Nephron progenitor cell (in vitro differentiated cells): ENCODE measurements at regions not wholly inside any gene's neighbourhood (a gene's known extent, or its start where the extent isn't known, plus 50 kb on each side); places are given as distances from the start of the nearest gene placed in this dataset.

Source experiments
- DNase-seq: peaks from one replicate; pipeline ENCODE4 v3.0.0; 2021
- H3K27ac Mint-ChIP-seq: 2 replicates; pipeline ENCODE4 v1.8.0; 2021; ENCODE audit warnings: mild to moderate bottlenecking, moderate library complexity, mixed read lengths
- H3K27me3 Mint-ChIP-seq: 2 replicates; pipeline ENCODE4 v1.8.0; 2021; ENCODE audit warnings: mild to moderate bottlenecking, low read depth, mixed read lengths; ENCODE audit not compliant: poor library complexity
- H3K36me3 Mint-ChIP-seq: 2 replicates; pipeline ENCODE4 v1.8.0; 2021; ENCODE audit warnings: low read depth, mixed read lengths
- H3K4me1 Mint-ChIP-seq: 2 replicates; pipeline ENCODE4 v1.8.0; 2021; ENCODE audit warnings: mixed read lengths
- H3K4me3 Mint-ChIP-seq: 2 replicates; pipeline ENCODE4 v1.8.0; 2021; ENCODE audit warnings: mild to moderate bottlenecking, moderate library complexity, mixed read lengths
- H3K9me3 Mint-ChIP-seq: 2 replicates; pipeline ENCODE4 v1.8.0; 2021; ENCODE audit warnings: mild to moderate bottlenecking, moderate library complexity, mixed read lengths
- CTCF ChIP-seq: fragments of 200-600 bp; sonication (generic); IDR thresholded peaks from 2 replicates; pipeline ENCODE4 v1.5.0; 2021; ENCODE audit warnings: antibody characterized with exemption

GRCh38 chr5:82497242-82497641, 219.1 kb upstream of the RPS23 start:
- H3K27ac Mint-ChIP-seq, result no peak overlapping the region
- no peak for TF ChIP-seq CTCF
- H3K4me1 Mint-ChIP-seq, result peaks cover 4% of the 10 kb centered on the region
- H3K36me3 Mint-ChIP-seq, result peaks cover 5% of the 10 kb centered on the region
- peaks cover 22% of the 10 kb centered on the region for H3K9me3 Mint-ChIP-seq
- H3K27me3 Mint-ChIP-seq, result no peaks in the 10 kb centered on the region
- H3K4me3 Mint-ChIP-seq, result no peak overlapping the region
- no peak for DNase-seq

DNA sequence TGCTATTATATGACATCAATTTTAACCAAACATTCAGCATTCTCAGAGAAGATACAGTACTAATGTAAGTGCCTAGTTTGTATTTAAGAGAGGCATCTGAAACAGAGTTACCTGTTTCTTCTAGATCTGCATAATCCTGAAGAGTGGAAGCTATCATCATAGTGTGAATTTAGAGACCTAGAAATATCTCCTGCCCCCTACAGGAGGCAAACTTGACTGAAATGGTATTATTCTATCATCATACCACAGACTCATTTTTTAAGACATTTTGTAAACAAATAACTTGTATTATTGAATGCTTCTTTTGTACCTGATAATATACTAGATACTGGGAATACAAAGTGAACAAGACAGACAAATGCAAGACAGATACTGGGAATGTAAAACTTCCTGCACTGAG, 216.8 kb upstream of the RPS23 start:
- peaks cover 5% of the 10 kb centered on the region for H3K36me3 Mint-ChIP-seq
- DNase-seq, result no peak

DNA sequence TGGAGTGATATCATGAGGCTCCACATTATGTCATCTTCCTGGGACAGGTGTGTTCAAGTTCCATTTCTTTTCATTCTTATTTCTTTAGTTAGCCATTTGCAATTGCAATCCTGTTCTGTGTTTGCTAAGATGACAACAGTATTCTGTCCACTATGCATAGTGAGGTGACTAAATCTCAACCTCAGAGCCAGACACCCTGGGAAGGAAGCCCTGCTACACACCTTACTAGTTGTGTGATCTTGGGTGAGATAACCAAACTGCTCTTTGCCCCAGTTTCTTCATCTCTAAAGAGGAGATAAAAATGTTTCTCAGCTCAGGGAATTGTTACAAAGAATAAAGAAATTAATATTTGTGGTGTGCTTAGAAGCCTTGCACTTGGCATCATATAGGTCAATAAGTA, 215.1 kb upstream of the RPS23 start:
- peaks cover 13% of the 10 kb centered on the region for H3K9me3 Mint-ChIP-seq
- H3K27ac Mint-ChIP-seq, result no peak overlapping the region
- no peaks in the 10 kb centered on the region for H3K27me3 Mint-ChIP-seq
- no peak for DNase-seq
- no peaks in the 10 kb centered on the region for H3K4me1 Mint-ChIP-seq
- H3K36me3 Mint-ChIP-seq, result peaks cover 5% of the 10 kb centered on the region
- no peak overlapping the region for H3K4me3 Mint-ChIP-seq
- no peak for TF ChIP-seq CTCF

More for the DNA sequence above, 216.8 kb upstream of the RPS23 start:
- H3K9me3 Mint-ChIP-seq, result peaks cover 19% of the 10 kb centered on the region
- H3K27ac Mint-ChIP-seq, result no peak overlapping the region
- no peaks in the 10 kb centered on the region for H3K27me3 Mint-ChIP-seq
- H3K4me1 Mint-ChIP-seq, result peaks cover 4% of the 10 kb centered on the region
- TF ChIP-seq CTCF, result no peak
- H3K4me3 Mint-ChIP-seq, result no peak overlapping the region

DNA sequence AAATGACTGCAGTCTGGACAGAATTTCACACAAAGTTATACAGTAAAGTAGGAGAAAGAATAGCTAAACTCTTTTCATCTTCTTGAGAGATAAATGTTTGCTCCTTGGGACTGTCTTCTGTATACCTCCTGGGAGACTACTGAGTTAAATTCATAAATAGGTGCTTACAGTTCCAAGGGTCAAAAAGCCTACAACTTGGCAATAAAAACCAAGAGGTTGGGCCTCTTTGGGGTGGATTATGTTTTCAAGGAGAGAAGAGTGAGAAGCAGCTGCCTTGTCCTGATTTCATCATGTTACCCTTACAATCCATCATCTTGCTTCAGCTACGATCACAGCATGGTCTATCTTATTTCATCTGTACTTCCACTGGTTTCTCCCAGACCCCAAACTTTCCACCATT, 213.2 kb upstream of the RPS23 start:
- DNase-seq, result no peak
- H3K36me3 Mint-ChIP-seq, result no peaks in the 10 kb centered on the region
- H3K27me3 Mint-ChIP-seq, result no peaks in the 10 kb centered on the region
- H3K4me1 Mint-ChIP-seq, result no peaks in the 10 kb centered on the region
- H3K4me3 Mint-ChIP-seq, result no peak overlapping the region
- H3K27ac Mint-ChIP-seq, result no peak overlapping the region
- no peak for TF ChIP-seq CTCF
- H3K9me3 Mint-ChIP-seq, result peaks cover 9% of the 10 kb centered on the region

DNA sequence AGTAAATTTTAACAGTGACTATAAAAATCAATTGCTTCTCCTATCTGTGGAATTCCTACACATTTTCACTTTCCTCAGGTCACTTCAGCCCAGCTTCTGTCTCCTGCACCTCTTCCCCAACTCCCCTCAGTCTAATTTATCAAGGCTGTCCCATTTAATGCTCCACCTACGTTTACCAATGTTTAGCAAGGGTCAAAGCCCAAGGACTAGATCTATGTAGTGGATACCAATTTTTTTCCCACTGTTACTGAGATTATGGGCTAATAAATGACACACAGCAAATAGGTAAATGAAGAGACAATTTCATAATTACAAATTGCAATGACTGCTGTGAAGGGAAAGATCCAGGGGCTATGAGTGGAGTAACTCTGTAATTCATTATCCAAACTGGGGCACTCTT, 211.5 kb upstream of the RPS23 start:
- Mint-ChIP-seq H3K9me3 (no peaks in the 10 kb centered on the region), H3K4me3 (no peak overlapping the region), H3K36me3 (no peaks in the 10 kb centered on the region), H3K4me1 (no peaks in the 10 kb centered on the region), H3K27me3 (no peaks in the 10 kb centered on the region), H3K27ac (no peak overlapping the region)
- no peak for TF ChIP-seq CTCF
- DNase-seq, result no peak

DNA sequence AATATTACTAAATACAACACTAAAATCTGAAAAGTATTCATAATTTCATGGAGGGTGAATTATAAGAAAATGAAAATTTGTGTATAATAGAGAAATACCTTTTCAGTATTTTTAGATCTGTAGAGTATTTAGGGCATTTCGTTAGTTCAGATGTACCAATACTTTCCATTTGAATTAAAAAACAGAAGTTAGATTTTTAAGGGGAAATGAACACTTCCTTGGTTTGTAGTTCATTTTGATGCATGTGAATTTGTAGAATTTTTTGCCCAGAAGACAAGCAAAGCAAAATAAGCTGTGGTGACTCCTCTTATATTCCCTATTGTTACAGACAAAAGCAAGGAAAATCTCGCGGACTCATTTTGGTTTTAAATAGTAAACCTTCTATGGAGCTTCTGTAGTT, 209.0 kb upstream of the RPS23 start:
- no peaks in the 10 kb centered on the region for H3K27me3 Mint-ChIP-seq
- no peak for TF ChIP-seq CTCF
- H3K9me3 Mint-ChIP-seq, result no peaks in the 10 kb centered on the region
- H3K27ac Mint-ChIP-seq, result no peak overlapping the region
- no peaks in the 10 kb centered on the region for H3K36me3 Mint-ChIP-seq
- no peak for DNase-seq
- no peak overlapping the region for H3K4me3 Mint-ChIP-seq
- no peaks in the 10 kb centered on the region for H3K4me1 Mint-ChIP-seq
